HEK293T (cell line): ENCODE measurements at regions not wholly inside any gene's neighbourhood (a gene's known extent, or its start where the extent isn't known, plus 50 kb on each side); places are given as distances from the start of the nearest gene placed in this dataset.

Experiments used
- CTCF ChIA-PET: fragments of 350-600 bp; formaldehyde crosslinking; extraction: SDS; loops from one replicate; lab custom pipeline; 2021; ENCODE audit warnings: antibody characterized with exemption, inconsistent platforms; lab: Yijun Ruan, JAX
- POLR2A ChIA-PET: fragments of 350-600 bp; formaldehyde crosslinking; extraction: SDS; loops from one replicate; lab custom pipeline; 2020; ENCODE audit warnings: antibody characterized with exemption, inconsistent platforms; lab: Yijun Ruan, JAX
- DNase-seq: peaks from one replicate; pipeline ENCODE4 v3.0.0; 2012; ENCODE audit warnings: mixed read lengths; ENCODE audit errors: extremely low spot score
- ARNT ChIP-seq: fragments of 450-650 bp; IDR thresholded peaks from 2 replicates; pipeline ENCODE4 v1.6.1; 2017; ENCODE audit warnings: mild to moderate bottlenecking
- BHLHE40 ChIP-seq: fragments of 450-650 bp; IDR thresholded peaks from 2 replicates; pipeline ENCODE4 v1.6.1; 2016; ENCODE audit warnings: mild to moderate bottlenecking, moderate library complexity, borderline replicate concordance
- CTBP1 ChIP-seq: fragments of 450-650 bp; IDR thresholded peaks from 2 replicates; pipeline ENCODE4 v1.6.1; 2016; ENCODE audit warnings: borderline replicate concordance
- ELF4 ChIP-seq: fragments of 450-650 bp; IDR thresholded peaks from 2 replicates; pipeline ENCODE4 v1.6.1; 2017; ENCODE audit warnings: antibody characterized with exemption
- FOXA1 ChIP-seq: fragments of 450-650 bp; IDR thresholded peaks from 2 replicates; pipeline ENCODE4 v1.6.1; 2016; ENCODE audit warnings: mild to moderate bottlenecking
- FOXK2 ChIP-seq: fragments of 450-650 bp; IDR thresholded peaks from 2 replicates; pipeline ENCODE4 v1.6.1; 2016; ENCODE audit warnings: mild to moderate bottlenecking
- FOXM1 ChIP-seq: fragments of 450-650 bp; IDR thresholded peaks from 2 replicates; pipeline ENCODE4 v1.6.1; 2017; ENCODE audit warnings: mild to moderate bottlenecking, borderline replicate concordance
- HDGF ChIP-seq: fragments of 450-650 bp; IDR thresholded peaks from 2 replicates; pipeline ENCODE4 v1.6.1; 2017; ENCODE audit warnings: antibody characterized with exemption, borderline replicate concordance
- L3MBTL2 ChIP-seq: fragments of 450-650 bp; conservative IDR thresholded peaks from 2 replicates; pipeline ENCODE4 v1.6.1; 2016; ENCODE audit warnings: mild to moderate bottlenecking
- LEF1 ChIP-seq: fragments of 450-650 bp; IDR thresholded peaks from 2 replicates; pipeline ENCODE4 v1.6.1; 2017; ENCODE audit warnings: mild to moderate bottlenecking, borderline replicate concordance
- NFRKB ChIP-seq: fragments of 450-650 bp; IDR thresholded peaks from 2 replicates; pipeline ENCODE4 v1.6.1; 2016; ENCODE audit warnings: mild to moderate bottlenecking, moderate library complexity
- PKNOX1 ChIP-seq: fragments of 450-650 bp; IDR thresholded peaks from 2 replicates; pipeline ENCODE4 v1.6.1; 2016
- SP1 ChIP-seq: fragments of 450-650 bp; IDR thresholded peaks from 2 replicates; pipeline ENCODE4 v1.6.1; 2017
- SUZ12 ChIP-seq: fragments of 450-650 bp; IDR thresholded peaks from 2 replicates; pipeline ENCODE4 v1.6.1; 2016; ENCODE audit warnings: mild to moderate bottlenecking
- TARDBP ChIP-seq: fragments of 450-650 bp; IDR thresholded peaks from 2 replicates; pipeline ENCODE4 v1.6.1; 2016
- ZNF384 ChIP-seq: fragments of 450-650 bp; IDR thresholded peaks from 2 replicates; pipeline ENCODE4 v1.6.1; 2016

- CTCF ChIA-PET, result interaction anchor here (0.7 kb wide), 1 partner anchor 9 kb away, joined by 3 read pairs; no protein-coding TSS in a partner anchor
- no peak for DNase-seq
- POLR2A ChIA-PET, result no interaction called here
- TF ChIP-seq L3MBTL2 (no peak), ZNF384 (no peak), NFRKB (no peak), FOXK2 (no peak), FOXA1 (no peak), CTBP1 (no peak), ARNT (no peak), BHLHE40 (no peak)
These were observed 54.4 kb upstream of the MARCKS start for GRCh38 chr6:113802779-113803178.

GRCh38 chr6:113805173-113805790, 51.9 kb upstream of the MARCKS start:
- TF ChIP-seq ELF4 (no peak), ARNT (no peak), NFRKB (no peak), FOXM1 (no peak), FOXK2 (no peak), PKNOX1 (no peak), HDGF (no peak), CTBP1 (no peak), TARDBP (no peak), L3MBTL2 (no peak), SP1 (no peak), FOXA1 (no peak), SUZ12 (no peak), ZNF384 (no peak), BHLHE40 (no peak), LEF1 (no peak)
- ChIA-PET CTCF (no interaction called here), POLR2A (no interaction called here)
- no peak for DNase-seq

- TF ChIP-seq ARNT, result no peak
- TF ChIP-seq SP1, result no peak
- no peak for TF ChIP-seq FOXK2
- no peak for TF ChIP-seq CTBP1
- TF ChIP-seq TARDBP, result no peak
- no peak for TF ChIP-seq L3MBTL2
- TF ChIP-seq NFRKB, result no peak
- TF ChIP-seq PKNOX1, result no peak
- TF ChIP-seq SUZ12, result no peak
- no peak for TF ChIP-seq FOXM1
- TF ChIP-seq BHLHE40, result no peak
- TF ChIP-seq FOXA1, result no peak
- TF ChIP-seq ZNF384, result no peak
- no peak for TF ChIP-seq ELF4
- no peak for TF ChIP-seq LEF1
- no peak for TF ChIP-seq HDGF
- no peak for DNase-seq
- CTCF ChIA-PET, result no interaction called here
- POLR2A ChIA-PET, result no interaction called here
These were observed 51.2 kb upstream of the MARCKS start for GRCh38 chr6:113805811-113806495.
